IMR-90 (cell line): ENCODE measurements at regions not wholly inside any gene's neighbourhood (a gene's known extent, or its start where the extent isn't known, plus 50 kb on each side); places are given as distances from the start of the nearest gene placed in this dataset.
A peak's percentile ranks its signal among the peaks of the same experiment; 100 is the strongest.

Source experiments
- ATAC-seq: fragments of 200-7000 bp; cut with Tn5 transposase; 2 replicates; pipeline ENCODE4 v1.9.1; 2020; ENCODE audit warnings: low read depth, mild to moderate bottlenecking, moderate library complexity
- BruUV-seq: library from RNA; stranded (reverse); fragments of 400-500 nt; replicated peaks from 2 replicates; lab custom pipeline; 2021; lab: Mats Ljungman, UMichigan
- CTCF ChIA-PET: fragments of 300-600 bp; formaldehyde crosslinking; extraction: SDS; loops from one replicate; lab custom pipeline; 2021; ENCODE audit warnings: antibody characterized with exemption; lab: Yijun Ruan, JAX
- POLR2A ChIA-PET: fragments of 300-600 bp; sonication (Branson Sonifier 250); formaldehyde crosslinking; loops from one replicate; lab custom pipeline; 2022; ENCODE audit warnings: antibody characterized with exemption; ENCODE audit not compliant: unreplicated experiment; lab: Charles Lee
- DNase-seq: peaks from one replicate; pipeline ENCODE4 v3.0.0; 2013
- H2AFZ ChIP-seq: replicated peaks from 2 replicates; pipeline ENCODE3; 2013; ENCODE audit warnings: low read length, mild to moderate bottlenecking; ENCODE audit not compliant: poor library complexity
- H2AK5ac ChIP-seq: 2 replicates; pipeline ENCODE4 v1.6.1; 2013; ENCODE audit warnings: low read depth, low read length, inconsistent platforms
- H2AK9ac ChIP-seq: replicated peaks from 2 replicates; pipeline ENCODE3; 2013; ENCODE audit warnings: mild to moderate bottlenecking, low read depth, low read length, moderate library complexity; ENCODE audit not compliant: poor library complexity
- H2BK120ac ChIP-seq: 2 replicates; pipeline ENCODE4 v1.6.1; 2013; ENCODE audit warnings: low read depth, low read length, inconsistent platforms
- H2BK15ac ChIP-seq: 3 replicates; pipeline ENCODE4 v1.6.1; 2013; ENCODE audit warnings: low read depth, low read length, inconsistent platforms
- H2BK20ac ChIP-seq: 2 replicates; pipeline ENCODE4 v1.6.1; 2013; ENCODE audit warnings: low read depth, mild to moderate bottlenecking, inconsistent platforms, low read length, moderate library complexity
- H2BK5ac ChIP-seq: 2 replicates; pipeline ENCODE4 v1.6.1; 2013; ENCODE audit warnings: mild to moderate bottlenecking, low read depth, low read length, inconsistent platforms; ENCODE audit not compliant: poor library complexity, severe bottlenecking
- H3K14ac ChIP-seq: replicated peaks from 2 replicates; pipeline ENCODE4 v1.6.1; 2013; ENCODE audit warnings: low read depth, low read length, inconsistent platforms
- H3K18ac ChIP-seq: 2 replicates; pipeline ENCODE4 v1.6.1; 2013; ENCODE audit warnings: low read depth, low read length, control low read depth
- H3K23ac ChIP-seq: 2 replicates; pipeline ENCODE4 v1.6.1; 2013; ENCODE audit warnings: low read depth, low read length, inconsistent platforms
- H3K27ac ChIP-seq: 2 replicates; pipeline ENCODE4 v1.5.1; 2013; ENCODE audit warnings: mild to moderate bottlenecking, control low read depth, low read length; ENCODE audit not compliant: insufficient read depth
- H3K27me3 ChIP-seq: 2 replicates; pipeline ENCODE4 v1.6.1; 2013; ENCODE audit warnings: low read length; ENCODE audit not compliant: control insufficient read depth, insufficient read depth
- H3K36me3 ChIP-seq: 2 replicates; pipeline ENCODE4 v1.6.1; 2013; ENCODE audit warnings: low read length, mixed read lengths; ENCODE audit not compliant: control insufficient read depth, insufficient read depth
- H3K4ac ChIP-seq: 2 replicates; pipeline ENCODE4 v1.6.1; 2013; ENCODE audit warnings: low read depth, low read length, inconsistent platforms
- H3K4me1 ChIP-seq: 2 replicates; pipeline ENCODE4 v1.6.1; 2013; ENCODE audit warnings: low read length, mixed read lengths; ENCODE audit not compliant: control insufficient read depth, insufficient read depth
- H3K4me2 ChIP-seq: 2 replicates; pipeline ENCODE4 v1.6.1; 2013; ENCODE audit warnings: low read depth, mild to moderate bottlenecking, control low read depth, low read length, moderate library complexity
- H3K4me3 ChIP-seq: 2 replicates; pipeline ENCODE4 v1.5.1; 2013; ENCODE audit warnings: low read depth, mild to moderate bottlenecking, control low read depth, low read length, moderate library complexity; ENCODE audit not compliant: insufficient read depth
- H3K56ac ChIP-seq: 2 replicates; pipeline ENCODE4 v1.6.1; 2013; ENCODE audit warnings: low read length, inconsistent platforms; ENCODE audit not compliant: insufficient read depth; ENCODE audit errors: extremely low read depth
- H3K79me1 ChIP-seq, 2 experiments: 2 replicates each; pipeline ENCODE4 v1.6.1; 2013; ENCODE audit warnings: low read length in 2 of 2, inconsistent platforms in 1 of 2, low read depth in 1 of 2
- H3K9ac ChIP-seq: 2 replicates; pipeline ENCODE4 v1.6.1; 2013; ENCODE audit warnings: low read depth, low read length, control low read depth
- H3K9me1 ChIP-seq: 2 replicates; pipeline ENCODE4 v1.6.1; 2013; ENCODE audit warnings: low read length, inconsistent platforms; ENCODE audit not compliant: insufficient read depth
- H3K9me3 ChIP-seq: 2 replicates; pipeline ENCODE4 v1.6.1; 2013; ENCODE audit warnings: low read length; ENCODE audit not compliant: control insufficient read depth, insufficient read depth
- H4K20me1 ChIP-seq: 2 replicates; pipeline ENCODE4 v1.6.1; 2013; ENCODE audit warnings: low read length, inconsistent platforms; ENCODE audit not compliant: insufficient read depth
- H4K5ac ChIP-seq: 2 replicates; pipeline ENCODE4 v1.6.1; 2013; ENCODE audit warnings: mild to moderate bottlenecking, low read depth, low read length, control low read depth
- H4K8ac ChIP-seq, 2 experiments: 2 replicates each; pipeline ENCODE4 v1.6.1; 2013; ENCODE audit warnings: low read depth in 2 of 2, low read length in 2 of 2, control low read depth in 1 of 2, inconsistent platforms in 1 of 2
- H4K91ac ChIP-seq: 2 replicates; pipeline ENCODE4 v1.6.1; 2013; ENCODE audit warnings: low read depth, low read length, inconsistent platforms; ENCODE audit not compliant: insufficient read depth
- BHLHE40 ChIP-seq: fragments of 150-350 bp; IDR thresholded peaks from 2 replicates; pipeline ENCODE4 v1.6.1; 2016; ENCODE audit warnings: mild to moderate bottlenecking, low read depth, low read length
- CEBPB ChIP-seq: IDR thresholded peaks from 2 replicates; pipeline ENCODE4 v1.6.1; 2012; ENCODE audit warnings: low read depth, low read length, improper control_type of control experiment
- CHD1 ChIP-seq: IDR thresholded peaks from 2 replicates; pipeline ENCODE4 v1.6.1; 2012; ENCODE audit warnings: low read depth, low read length, improper control_type of control experiment
- FOS ChIP-seq: fragments of 150-350 bp; IDR thresholded peaks from 2 replicates; pipeline ENCODE4 v1.6.1; 2016; ENCODE audit warnings: low read depth, low read length
- MAFK ChIP-seq: IDR thresholded peaks from 2 replicates; pipeline ENCODE4 v1.6.1; 2012; ENCODE audit warnings: low read depth, low read length, improper control_type of control experiment
- MAZ ChIP-seq: IDR thresholded peaks from 2 replicates; pipeline ENCODE4 v1.6.1; 2012; ENCODE audit warnings: low read depth, mild to moderate bottlenecking, low read length, improper control_type of control experiment, moderate library complexity, borderline replicate concordance
- MXI1 ChIP-seq: IDR thresholded peaks from 2 replicates; pipeline ENCODE4 v1.6.1; 2012; ENCODE audit warnings: low read depth, mild to moderate bottlenecking, low read length, moderate library complexity, borderline replicate concordance
- NFE2L2 ChIP-seq: fragments of 150-350 bp; IDR thresholded peaks from 2 replicates; pipeline ENCODE4 v1.6.1; 2016; ENCODE audit warnings: low read depth, mild to moderate bottlenecking, low read length
- POLR2A ChIP-seq: IDR thresholded peaks from 2 replicates; pipeline ENCODE4 v1.6.1; 2012; ENCODE audit warnings: mild to moderate bottlenecking, low read depth, low read length
- RAD21 ChIP-seq: IDR thresholded peaks from 2 replicates; pipeline ENCODE4 v1.6.1; 2012; ENCODE audit warnings: low read length, improper control_type of control experiment
- RCOR1 ChIP-seq: IDR thresholded peaks from 2 replicates; pipeline ENCODE4 v1.6.1; 2012; ENCODE audit warnings: mild to moderate bottlenecking, low read length, improper control_type of control experiment; ENCODE audit not compliant: insufficient replicate concordance
- RFX5 ChIP-seq: IDR thresholded peaks from 2 replicates; pipeline ENCODE4 v1.8.0; 2012; ENCODE audit warnings: low read depth, mild to moderate bottlenecking, low read length, moderate library complexity
- SMC3 ChIP-seq: fragments of 150-350 bp; IDR thresholded peaks from 2 replicates; pipeline ENCODE4 v1.6.1; 2016; ENCODE audit warnings: low read depth, mild to moderate bottlenecking, antibody characterized with exemption, low read length, moderate library complexity
- WGBS, 2 experiments: methylation state at CpG; one replicate each; pipeline versions ENCODE4 v1.1.5 to v1.1.7; 2013; ENCODE audit warnings: missing lambda C conversion rate in 2 of 2; ENCODE audit not compliant: insufficient read length in 1 of 2; ENCODE audit errors: extremely low coverage in 2 of 2; 5-methylcytosine and 5-hydroxymethylcytosine counted together
- dilution Hi-C: fragments of 300-500 bp; cut with HindIII; formaldehyde crosslinking; loops from one replicate; pipeline ENCODE4 v1.14.3; 2018; ENCODE audit warnings: low sequenced_read_pairs; ENCODE audit not compliant: unreplicated experiment
- in situ Hi-C: fragments of 300-500 bp; cut with MboI; formaldehyde crosslinking; loops from 3 replicates; pipeline ENCODE4 v1.14.3; 2019; ENCODE audit warnings: low sequenced_read_pairs, inconsistent platforms, mixed read lengths
- intact Hi-C: fragments of 100-400 bp; cut with micrococcal nuclease; formaldehyde crosslinking; loops from 2 replicates; pipeline ENCODE4 v1.10.0; 2022
- TF ChIP-seq, protein P1 (sequence below): fragments of 150-350 bp; IDR thresholded peaks from 2 replicates; pipeline ENCODE4 v1.6.1; 2016; ENCODE audit warnings: low read depth, mild to moderate bottlenecking, low read length, moderate library complexity, borderline replicate concordance
- TF ChIP-seq, protein P2 (sequence below): conservative IDR thresholded peaks from 2 replicates; pipeline ENCODE4 v1.5.1; 2012; ENCODE audit warnings: mild to moderate bottlenecking, low read depth, low read length, improper control_type of control experiment
- TF ChIP-seq, protein P3 (sequence below): fragments of 150-350 bp; IDR thresholded peaks from 2 replicates; pipeline ENCODE4 v1.6.1; 2017; ENCODE audit warnings: mild to moderate bottlenecking, antibody characterized with exemption, low read length, low read depth

DNA sequence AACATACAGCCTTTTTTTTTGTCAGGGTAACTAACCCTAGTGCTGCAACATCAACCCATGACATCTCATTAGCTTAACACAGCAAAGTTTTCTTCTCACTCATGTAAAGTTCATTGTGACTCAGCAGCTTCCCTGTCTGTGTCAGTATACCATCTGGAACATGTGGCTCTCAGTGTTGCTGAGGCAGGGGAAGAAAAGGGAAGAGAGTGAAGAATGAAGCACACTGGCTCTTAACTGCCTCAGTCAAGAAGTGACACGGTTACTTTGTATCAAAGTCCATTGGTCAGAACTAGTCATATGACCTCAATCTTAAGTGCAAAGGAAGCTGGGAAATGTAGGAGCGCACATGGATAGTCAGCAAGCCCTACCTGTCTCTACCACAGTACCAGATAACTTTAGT lies 185.0 kb upstream of the ELL2 start:
- Histone ChIP-seq H2BK5ac (peak overlapping the region; percentile 84), H2BK15ac (peak overlapping the region; percentile 41; the same call in 2 of the 3 replicates), H2AK9ac (no peak overlapping the region), H3K27me3 (no peaks in the 10 kb centered on the region), H3K4me3 (no peak overlapping the region), H4K8ac (peak overlapping the region in 1 of 2 experiments; percentile 85; a peak in 3 of 4 replicates), H2AK5ac (peak overlapping the region; percentile 82; the same call in 1 of the 2 replicates), H4K5ac (peak overlapping the region; percentile 89), H3K9ac (no peak overlapping the region), H3K4me2 (no peak overlapping the region), H4K20me1 (no peaks in the 10 kb centered on the region), H3K14ac (peak overlapping the region; percentile 82), H2AFZ (peak overlapping the region; percentile 52), H3K23ac (peak overlapping the region; percentile 69; the same call in 1 of the 2 replicates), H3K36me3 (no peaks in the 10 kb centered on the region), H3K27ac (peak overlapping the region; percentile 58; the same call in 1 of the 2 replicates), H3K79me1 (no peaks in the 10 kb centered on the region; a peak in 1 of 4 replicates), H3K56ac (no peak overlapping the region; the same call in 1 of the 2 replicates), H4K91ac (peak overlapping the region; percentile 50), H3K4ac (peak overlapping the region; percentile 89), H3K4me1 (peaks cover 21% of the 10 kb centered on the region), H2BK120ac (peak overlapping the region; percentile 84), H2BK20ac (peak overlapping the region; percentile 94), H3K18ac (peak overlapping the region; percentile 92), H3K9me3 (no peaks in the 10 kb centered on the region), H3K9me1 (peaks cover 19% of the 10 kb centered on the region)
- TF ChIP-seq RAD21 (no peak), CEBPB (peak; percentile 47), MAZ (no peak), RFX5 (0 out of 2 replicates have a peak, but pooled peaks have one; percentile 13), MXI1 (peak; percentile 77; the same call in 1 of the 2 replicates), CHD1 (no peak), NFE2L2 (peak; percentile 95), FOS (peak; percentile 54), POLR2A (no peak), RCOR1 (no peak), BHLHE40 (no peak), SMC3 (no peak), MAFK (peak; percentile 73)
- TF ChIP-seq, protein P1, sequence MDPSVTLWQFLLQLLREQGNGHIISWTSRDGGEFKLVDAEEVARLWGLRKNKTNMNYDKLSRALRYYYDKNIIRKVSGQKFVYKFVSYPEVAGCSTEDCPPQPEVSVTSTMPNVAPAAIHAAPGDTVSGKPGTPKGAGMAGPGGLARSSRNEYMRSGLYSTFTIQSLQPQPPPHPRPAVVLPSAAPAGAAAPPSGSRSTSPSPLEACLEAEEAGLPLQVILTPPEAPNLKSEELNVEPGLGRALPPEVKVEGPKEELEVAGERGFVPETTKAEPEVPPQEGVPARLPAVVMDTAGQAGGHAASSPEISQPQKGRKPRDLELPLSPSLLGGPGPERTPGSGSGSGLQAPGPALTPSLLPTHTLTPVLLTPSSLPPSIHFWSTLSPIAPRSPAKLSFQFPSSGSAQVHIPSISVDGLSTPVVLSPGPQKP = no peak
- TF ChIP-seq, protein P2, sequence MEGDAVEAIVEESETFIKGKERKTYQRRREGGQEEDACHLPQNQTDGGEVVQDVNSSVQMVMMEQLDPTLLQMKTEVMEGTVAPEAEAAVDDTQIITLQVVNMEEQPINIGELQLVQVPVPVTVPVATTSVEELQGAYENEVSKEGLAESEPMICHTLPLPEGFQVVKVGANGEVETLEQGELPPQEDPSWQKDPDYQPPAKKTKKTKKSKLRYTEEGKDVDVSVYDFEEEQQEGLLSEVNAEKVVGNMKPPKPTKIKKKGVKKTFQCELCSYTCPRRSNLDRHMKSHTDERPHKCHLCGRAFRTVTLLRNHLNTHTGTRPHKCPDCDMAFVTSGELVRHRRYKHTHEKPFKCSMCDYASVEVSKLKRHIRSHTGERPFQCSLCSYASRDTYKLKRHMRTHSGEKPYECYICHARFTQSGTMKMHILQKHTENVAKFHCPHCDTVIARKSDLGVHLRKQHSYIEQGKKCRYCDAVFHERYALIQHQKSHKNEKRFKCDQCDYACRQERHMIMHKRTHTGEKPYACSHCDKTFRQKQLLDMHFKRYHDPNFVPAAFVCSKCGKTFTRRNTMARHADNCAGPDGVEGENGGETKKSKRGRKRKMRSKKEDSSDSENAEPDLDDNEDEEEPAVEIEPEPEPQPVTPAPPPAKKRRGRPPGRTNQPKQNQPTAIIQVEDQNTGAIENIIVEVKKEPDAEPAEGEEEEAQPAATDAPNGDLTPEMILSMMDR = no peak
- TF ChIP-seq, protein P3, sequence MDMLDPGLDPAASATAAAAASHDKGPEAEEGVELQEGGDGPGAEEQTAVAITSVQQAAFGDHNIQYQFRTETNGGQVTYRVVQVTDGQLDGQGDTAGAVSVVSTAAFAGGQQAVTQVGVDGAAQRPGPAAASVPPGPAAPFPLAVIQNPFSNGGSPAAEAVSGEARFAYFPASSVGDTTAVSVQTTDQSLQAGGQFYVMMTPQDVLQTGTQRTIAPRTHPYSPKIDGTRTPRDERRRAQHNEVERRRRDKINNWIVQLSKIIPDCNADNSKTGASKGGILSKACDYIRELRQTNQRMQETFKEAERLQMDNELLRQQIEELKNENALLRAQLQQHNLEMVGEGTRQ = peak; percentile 52
- ATAC-seq (peak; percentile 69), DNase-seq (peak; percentile 95)
- ChIA-PET POLR2A (no interaction called here), CTCF (interaction anchor here (0.6 kb wide), 1 partner anchor 112 kb away, joined by 3 read pairs; no protein-coding TSS in a partner anchor)
- dilution Hi-C loops = no loop called here
- BruUV-seq = no TSS peak
- in situ Hi-C loops = no loop called here
- WGBS, 2 experiments = no CpG with 5 or more reads among the region's 2 CpGs
- intact Hi-C loops = loop anchor here (5.0 to 10.0 kb wide), 2 partner anchors 191 to 292 kb away; no protein-coding TSS in a partner anchor
